Natural killer cell (primary cell): ENCODE measurements at regions not wholly inside any gene's neighbourhood (a gene's known extent, or its start where the extent isn't known, plus 50 kb on each side); places are given as distances from the start of the nearest gene placed in this dataset.

Experiments used
- ATAC-seq, 3 donors: fragments of 150-1000 bp in 2 of 3; fragments of 200-7000 bp in 1 of 3; cut with Tn5 transposase; 1 replicate in 1 of 3; 2 replicates in 2 of 3; pipeline ENCODE4 v1.10.0; 2021; ENCODE audit warnings: mild to moderate bottlenecking in 2 of 3, moderate library complexity in 2 of 3
- DNase-seq, 2 donors: peaks; one replicate each; pipeline versions ENCODE4 v3.0.0 to v3.0.0-alpha.2; 2013 to 2021; ENCODE audit warnings: mixed read lengths in 1 of 2
- H3K27ac ChIP-seq: one replicate; pipeline ENCODE4 v1.5.1; 2013; ENCODE audit warnings: mild to moderate bottlenecking, low read length
- H3K27me3 ChIP-seq: one replicate; pipeline ENCODE4 v1.6.1; 2013; ENCODE audit warnings: low read length; ENCODE audit not compliant: control insufficient read depth, insufficient read depth
- H3K36me3 ChIP-seq: one replicate; pipeline ENCODE4 v1.6.1; 2013; ENCODE audit warnings: low read length; ENCODE audit not compliant: control insufficient read depth, insufficient read depth
- H3K4me1 ChIP-seq: one replicate; pipeline ENCODE4 v1.6.1; 2013; ENCODE audit warnings: low read length; ENCODE audit not compliant: control insufficient read depth, insufficient read depth
- H3K4me3 ChIP-seq: one replicate; pipeline ENCODE4 v1.5.1; 2013; ENCODE audit warnings: low read length
- H3K9me3 ChIP-seq: one replicate; pipeline ENCODE4 v1.6.1; 2013; ENCODE audit warnings: low read length; ENCODE audit not compliant: control insufficient read depth, insufficient read depth
- H3K27ac Mint-ChIP-seq, 2 donors: one replicate each; pipeline ENCODE4 v1.8.0; 2022; ENCODE audit warnings: mild to moderate bottlenecking in 2 of 2, mixed read lengths in 2 of 2, moderate library complexity in 1 of 2
- H3K27me3 Mint-ChIP-seq, 2 donors: one replicate each; pipeline ENCODE4 v1.8.0; 2022; ENCODE audit warnings: low read depth in 2 of 2, mixed read lengths in 2 of 2
- H3K36me3 Mint-ChIP-seq: one replicate; pipeline ENCODE4 v1.8.0; 2022; ENCODE audit warnings: mixed read lengths
- H3K4me1 Mint-ChIP-seq, 2 donors: one replicate each; pipeline ENCODE4 v1.8.0; 2022; ENCODE audit warnings: mixed read lengths in 2 of 2
- H3K4me3 Mint-ChIP-seq: one replicate; pipeline ENCODE4 v1.8.0; 2022; ENCODE audit warnings: mild to moderate bottlenecking, moderate library complexity, mixed read lengths
- H3K9me3 Mint-ChIP-seq, 2 donors: one replicate each; pipeline ENCODE4 v1.8.0; 2022; ENCODE audit warnings: mixed read lengths in 2 of 2
- WGBS: methylation state at CpG from one replicate; pipeline ENCODE4 v1.1.7; 2013; ENCODE audit warnings: missing lambda C conversion rate; ENCODE audit not compliant: insufficient coverage; 5-methylcytosine and 5-hydroxymethylcytosine counted together
- intact Hi-C: fragments of 100-400 bp; cut with micrococcal nuclease; formaldehyde crosslinking; loops from one replicate; pipeline ENCODE4 v1.14.2; 2022
- TF ChIP-seq, protein P1 (sequence below): fragments of 200-600 bp; IDR thresholded peaks from one replicate; pipeline ENCODE4 v1.8.0; 2022; ENCODE audit warnings: antibody characterized with exemption

DNA sequence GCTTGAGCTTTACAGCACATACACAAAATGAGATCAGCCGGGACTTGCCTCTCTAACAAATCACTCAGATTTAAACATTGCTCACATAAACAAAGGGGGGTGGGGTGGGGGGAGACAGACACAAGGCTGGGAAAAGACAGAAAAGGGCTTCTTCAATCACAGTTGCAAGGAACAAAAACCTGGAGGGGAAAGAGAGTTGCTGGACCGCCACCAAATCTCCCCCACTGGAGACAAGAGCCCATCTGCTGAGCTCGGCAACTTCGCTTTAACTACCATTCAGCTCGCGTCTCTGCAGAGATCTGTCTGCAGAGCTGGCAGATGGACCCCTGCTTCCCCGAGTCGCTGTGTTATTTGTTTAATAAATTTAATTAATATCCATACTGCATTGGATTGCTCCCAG lies 165.0 kb downstream of the RCN1 start:
- Mint-ChIP-seq H3K9me3 (no peaks in the 10 kb centered on the region), H3K4me3 (no peak overlapping the region), H3K27ac (no peak overlapping the region), H3K27me3 (peaks cover 4 to 8% of the 10 kb centered on the region in 2 donors), H3K4me1 (no peaks in the 10 kb centered on the region), H3K36me3 (no peaks in the 10 kb centered on the region)
- Histone ChIP-seq H3K27me3 (no peaks in the 10 kb centered on the region), H3K36me3 (no peaks in the 10 kb centered on the region), H3K9me3 (no peaks in the 10 kb centered on the region), H3K4me1 (no peaks in the 10 kb centered on the region), H3K4me3 (no peak overlapping the region), H3K27ac (no peak overlapping the region)
- DNase-seq (no peak), ATAC-seq (no peak)
- 93% methylated on average over 3 of the region's 8 CpGs for WGBS
- intact Hi-C loops: no loop called here
- TF ChIP-seq, protein P1, sequence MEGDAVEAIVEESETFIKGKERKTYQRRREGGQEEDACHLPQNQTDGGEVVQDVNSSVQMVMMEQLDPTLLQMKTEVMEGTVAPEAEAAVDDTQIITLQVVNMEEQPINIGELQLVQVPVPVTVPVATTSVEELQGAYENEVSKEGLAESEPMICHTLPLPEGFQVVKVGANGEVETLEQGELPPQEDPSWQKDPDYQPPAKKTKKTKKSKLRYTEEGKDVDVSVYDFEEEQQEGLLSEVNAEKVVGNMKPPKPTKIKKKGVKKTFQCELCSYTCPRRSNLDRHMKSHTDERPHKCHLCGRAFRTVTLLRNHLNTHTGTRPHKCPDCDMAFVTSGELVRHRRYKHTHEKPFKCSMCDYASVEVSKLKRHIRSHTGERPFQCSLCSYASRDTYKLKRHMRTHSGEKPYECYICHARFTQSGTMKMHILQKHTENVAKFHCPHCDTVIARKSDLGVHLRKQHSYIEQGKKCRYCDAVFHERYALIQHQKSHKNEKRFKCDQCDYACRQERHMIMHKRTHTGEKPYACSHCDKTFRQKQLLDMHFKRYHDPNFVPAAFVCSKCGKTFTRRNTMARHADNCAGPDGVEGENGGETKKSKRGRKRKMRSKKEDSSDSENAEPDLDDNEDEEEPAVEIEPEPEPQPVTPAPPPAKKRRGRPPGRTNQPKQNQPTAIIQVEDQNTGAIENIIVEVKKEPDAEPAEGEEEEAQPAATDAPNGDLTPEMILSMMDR: no peak

DNA sequence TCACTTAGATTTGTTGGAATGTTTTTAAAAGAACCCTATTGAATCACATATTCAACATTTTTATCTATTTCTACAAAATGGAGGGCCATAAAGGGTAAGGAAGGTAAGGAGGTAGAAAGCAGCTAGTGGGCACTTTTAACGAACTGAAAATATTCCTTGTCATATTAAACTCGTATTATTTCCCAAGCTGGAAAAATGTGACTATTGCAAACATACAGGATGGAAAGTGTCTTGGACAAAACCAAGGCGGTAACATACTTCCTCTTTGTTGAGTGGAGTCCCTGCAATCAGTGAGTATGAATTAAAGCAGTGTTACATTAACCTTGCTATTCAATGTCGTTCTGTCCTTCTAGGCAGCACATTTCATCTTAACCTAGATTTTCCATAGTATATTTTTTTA lies 165.6 kb downstream of the RCN1 start:
- H3K27me3 ChIP-seq: no peaks in the 10 kb centered on the region
- no peaks in the 10 kb centered on the region for H3K9me3 Mint-ChIP-seq
- 94% methylated on average over 2 of the region's 4 CpGs for WGBS
- H3K4me1 Mint-ChIP-seq: no peaks in the 10 kb centered on the region
- no peak overlapping the region for H3K4me3 Mint-ChIP-seq
- TF ChIP-seq, protein P1: no peak
- peaks cover 4 to 8% of the 10 kb centered on the region in 2 donors for H3K27me3 Mint-ChIP-seq
- no peak overlapping the region for H3K27ac Mint-ChIP-seq
- no peaks in the 10 kb centered on the region for H3K36me3 ChIP-seq
- DNase-seq (no peak), ATAC-seq (no peak)
- intact Hi-C loops: no loop called here
- H3K36me3 Mint-ChIP-seq: no peaks in the 10 kb centered on the region
- H3K4me3 ChIP-seq: no peak overlapping the region
- H3K27ac ChIP-seq: no peak overlapping the region
- H3K9me3 ChIP-seq: no peaks in the 10 kb centered on the region
- no peaks in the 10 kb centered on the region for H3K4me1 ChIP-seq

DNA sequence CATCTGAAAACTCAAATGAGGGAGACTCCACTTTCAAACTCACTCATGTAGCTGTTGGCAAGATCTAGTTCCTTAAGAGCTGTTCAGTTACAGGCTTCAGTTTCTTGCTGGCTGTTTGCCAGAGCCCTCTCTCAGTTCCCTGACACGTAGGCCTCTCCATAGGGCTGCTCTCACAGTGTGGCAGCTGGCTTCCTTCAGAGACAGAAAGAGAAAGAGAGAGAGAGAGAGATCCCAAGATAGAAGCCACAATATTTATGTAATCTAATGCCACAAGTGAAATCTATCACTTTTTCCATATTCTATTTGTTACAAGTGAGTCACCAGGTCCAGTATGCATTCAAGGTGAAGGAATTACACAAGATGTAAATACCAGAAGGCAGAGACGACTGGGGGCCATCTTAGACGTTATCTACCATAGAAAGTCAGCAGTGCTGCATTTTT lies 168.8 kb downstream of the RCN1 start:
- H3K36me3 ChIP-seq: no peaks in the 10 kb centered on the region
- Mint-ChIP-seq H3K36me3 (no peaks in the 10 kb centered on the region), H3K4me3 (no peak overlapping the region), H3K9me3 (no peaks in the 10 kb centered on the region), H3K4me1 (no peaks in the 10 kb centered on the region), H3K27ac (no peak overlapping the region), H3K27me3 (peaks cover 2 to 9% of the 10 kb centered on the region in 2 donors)
- H3K4me1 ChIP-seq: no peaks in the 10 kb centered on the region
- intact Hi-C loops: no loop called here
- no peaks in the 10 kb centered on the region for H3K9me3 ChIP-seq
- DNase-seq: no peak
- TF ChIP-seq, protein P1: no peak
- WGBS: 46% methylated on average over 3 of the region's 3 CpGs
- no peak overlapping the region for H3K27ac ChIP-seq
- H3K4me3 ChIP-seq: no peak overlapping the region
- no peak for ATAC-seq
- no peaks in the 10 kb centered on the region for H3K27me3 ChIP-seq

DNA sequence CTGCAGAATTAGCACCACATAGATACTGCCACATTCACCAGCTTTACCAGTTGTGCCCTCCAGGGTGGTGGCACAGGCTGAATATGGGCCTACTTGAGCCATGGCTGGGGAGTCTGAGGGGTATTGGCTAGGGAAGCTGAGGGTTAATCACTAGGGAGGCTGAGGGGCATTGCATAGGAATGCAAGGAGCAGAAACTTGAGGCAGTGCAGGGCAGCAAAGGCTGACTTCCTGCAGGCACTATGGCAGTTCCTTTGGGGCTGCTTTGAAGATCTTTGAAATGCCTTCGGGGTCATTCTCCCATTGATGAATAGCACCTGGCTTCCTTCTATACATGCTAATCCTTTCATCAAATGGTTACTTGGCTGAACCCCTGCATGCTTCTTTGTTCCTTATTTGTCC lies 171.5 kb downstream of the RCN1 start:
- H3K27ac ChIP-seq: no peak overlapping the region
- H3K27ac Mint-ChIP-seq: no peak overlapping the region
- H3K27me3 ChIP-seq: no peaks in the 10 kb centered on the region
- no peaks in the 10 kb centered on the region for H3K9me3 ChIP-seq
- 66% methylated on average over 1 of the region's 1 CpG for WGBS
- H3K4me1 Mint-ChIP-seq: no peaks in the 10 kb centered on the region
- no peak overlapping the region for H3K4me3 ChIP-seq
- H3K4me3 Mint-ChIP-seq: no peak overlapping the region
- intact Hi-C loops: no loop called here
- no peak for DNase-seq
- ATAC-seq: no peak
- H3K27me3 Mint-ChIP-seq: peaks cover 5 to 14% of the 10 kb centered on the region in 2 donors
- H3K4me1 ChIP-seq: no peaks in the 10 kb centered on the region
- H3K36me3 ChIP-seq: no peaks in the 10 kb centered on the region
- no peaks in the 10 kb centered on the region for H3K36me3 Mint-ChIP-seq
- TF ChIP-seq, protein P1: no peak
- no peaks in the 10 kb centered on the region for H3K9me3 Mint-ChIP-seq
